WTC11 (cell line): ENCODE measurements at regions not wholly inside any gene's neighbourhood (a gene's known extent, or its start where the extent isn't known, plus 50 kb on each side); places are given as distances from the start of the nearest gene placed in this dataset.

Source experiments
- ATAC-seq: fragments of 200-7000 bp; cut with Tn5 transposase; 2 replicates; pipeline ENCODE4 v1.10.0; 2021; ENCODE audit warnings: mild to moderate bottlenecking, moderate library complexity
- CTCF ChIA-PET: fragments of 300-600 bp; sonication (Branson Sonifier 250); formaldehyde crosslinking; loops from one replicate; lab custom pipeline; 2021; ENCODE audit warnings: antibody characterized with exemption; lab: Charles Lee
- POLR2A ChIA-PET: fragments of 350-600 bp; sonication (Branson Sonifier 250); formaldehyde crosslinking; loops from one replicate; lab custom pipeline; 2021; ENCODE audit warnings: antibody characterized with exemption; lab: Charles Lee
- DNase-seq: peaks from one replicate; pipeline ENCODE4 v3.0.0; 2021; ENCODE audit warnings: low spot score
- H3K27ac Mint-ChIP-seq: 2 replicates; pipeline ENCODE4 v1.8.0; 2021; ENCODE audit warnings: mixed read lengths
- H3K27me3 Mint-ChIP-seq: 2 replicates; pipeline ENCODE4 v1.8.0; 2021; ENCODE audit warnings: low read depth, mild to moderate bottlenecking, moderate library complexity, mixed read lengths
- H3K36me3 Mint-ChIP-seq: 2 replicates; pipeline ENCODE4 v1.8.0; 2021; ENCODE audit warnings: mixed read lengths
- H3K4me1 Mint-ChIP-seq: 2 replicates; pipeline ENCODE4 v1.8.0; 2022; ENCODE audit warnings: mixed read lengths
- H3K4me3 Mint-ChIP-seq: 2 replicates; pipeline ENCODE4 v1.8.0; 2021; ENCODE audit warnings: mild to moderate bottlenecking, moderate library complexity, mixed read lengths
- H3K9me3 Mint-ChIP-seq: 2 replicates; pipeline ENCODE4 v1.8.0; 2021; ENCODE audit warnings: mixed read lengths
- ATF3 ChIP-seq: sonication (generic); formaldehyde crosslinking; conservative IDR thresholded peaks from 2 replicates; pipeline ENCODE4 v1.8.1; 2022; ENCODE audit warnings: mild to moderate bottlenecking, missing genetic modification reagents
- CREM ChIP-seq: sonication (generic); formaldehyde crosslinking; IDR thresholded peaks from 2 replicates; pipeline ENCODE4 v1.8.1; 2022; ENCODE audit warnings: mild to moderate bottlenecking, missing genetic modification reagents, moderate library complexity
- ELF4 ChIP-seq: sonication (generic); formaldehyde crosslinking; IDR thresholded peaks from 2 replicates; pipeline ENCODE4 v1.8.1; 2022; ENCODE audit warnings: low read depth, mild to moderate bottlenecking, moderate library complexity, missing genetic modification reagents
- FOXJ3 ChIP-seq: sonication (generic); formaldehyde crosslinking; IDR thresholded peaks from 2 replicates; pipeline ENCODE4 v1.9.0; 2021; ENCODE audit warnings: missing genetic modification reagents, mild to moderate bottlenecking, borderline replicate concordance
- FOXK1 ChIP-seq: sonication (generic); formaldehyde crosslinking; IDR thresholded peaks from 2 replicates; pipeline ENCODE4 v1.8.0; 2022; ENCODE audit warnings: mild to moderate bottlenecking, moderate library complexity, missing genetic modification reagents
- GRHL2 ChIP-seq: fragments of 250-450 bp; sonication (Bioruptor Pico); IDR thresholded peaks from 2 replicates; pipeline ENCODE4 v1.8.0; 2022; ENCODE audit warnings: mild to moderate bottlenecking, moderate library complexity; ENCODE audit not compliant: insufficient replicate concordance, severe bottlenecking
- HMGA2 ChIP-seq: fragments of 250-450 bp; sonication (Bioruptor Pico); IDR thresholded peaks from 2 replicates; pipeline ENCODE4 v1.4.0; 2021; ENCODE audit warnings: mild to moderate bottlenecking, moderate library complexity
- JAZF1 ChIP-seq: fragments of 250-450 bp; sonication (Bioruptor Pico); IDR thresholded peaks from 2 replicates; pipeline ENCODE4 v1.9.0; 2021; ENCODE audit warnings: moderate library complexity, mild to moderate bottlenecking, inconsistent platforms
- NR1H2 ChIP-seq: sonication (generic); formaldehyde crosslinking; IDR thresholded peaks from 2 replicates; pipeline ENCODE4 v1.9.0; 2021; ENCODE audit warnings: mild to moderate bottlenecking, moderate library complexity, missing genetic modification reagents
- OVOL2 ChIP-seq: fragments of 250-450 bp; sonication (Bioruptor Pico); IDR thresholded peaks from 2 replicates; pipeline ENCODE4 v1.9.0; 2021; ENCODE audit warnings: mild to moderate bottlenecking, borderline replicate concordance
- PREB ChIP-seq: sonication (generic); formaldehyde crosslinking; IDR thresholded peaks from 2 replicates; pipeline ENCODE4 v1.8.1; 2022; ENCODE audit warnings: mild to moderate bottlenecking, missing genetic modification reagents, moderate library complexity, borderline replicate concordance
- PRRX2 ChIP-seq: fragments of 250-450 bp; sonication (Bioruptor Pico); IDR thresholded peaks from 2 replicates; pipeline ENCODE4 v1.8.0; 2021; ENCODE audit warnings: mild to moderate bottlenecking
- SP1 ChIP-seq: sonication (generic); formaldehyde crosslinking; conservative IDR thresholded peaks from 2 replicates; pipeline ENCODE4 v1.8.1; 2022; ENCODE audit warnings: missing genetic modification reagents
- TEAD1 ChIP-seq: sonication (generic); formaldehyde crosslinking; IDR thresholded peaks from 2 replicates; pipeline ENCODE4 v1.8.0; 2022; ENCODE audit warnings: mild to moderate bottlenecking, missing genetic modification reagents
- ZBTB21 ChIP-seq: sonication (generic); formaldehyde crosslinking; IDR thresholded peaks from 2 replicates; pipeline ENCODE4 v1.8.1; 2023; ENCODE audit warnings: mild to moderate bottlenecking, missing genetic modification reagents, borderline replicate concordance
- ZBTB43 ChIP-seq: sonication (generic); formaldehyde crosslinking; IDR thresholded peaks from 2 replicates; pipeline ENCODE4 v1.8.1; 2023; ENCODE audit warnings: mild to moderate bottlenecking, missing genetic modification reagents
- ZNF121 ChIP-seq: sonication (generic); formaldehyde crosslinking; IDR thresholded peaks from 2 replicates; pipeline ENCODE4 v1.8.0; 2023; ENCODE audit warnings: missing genetic modification reagents
- ZNF423 ChIP-seq: fragments of 250-450 bp; sonication (Bioruptor Pico); IDR thresholded peaks from 2 replicates; pipeline ENCODE4 v2.1.2; 2022; ENCODE audit warnings: mild to moderate bottlenecking, moderate library complexity
- TF ChIP-seq, protein P1 (sequence below): sonication (generic); formaldehyde crosslinking; IDR thresholded peaks from 2 replicates; pipeline ENCODE4 v1.8.1; 2022; ENCODE audit warnings: low read depth, mild to moderate bottlenecking, moderate library complexity, missing genetic modification reagents, borderline replicate concordance
- TF ChIP-seq, protein P2 (sequence below): sonication (generic); formaldehyde crosslinking; IDR thresholded peaks from 2 replicates; pipeline ENCODE4 v1.8.1; 2022; ENCODE audit warnings: missing genetic modification reagents, borderline replicate concordance
- TF ChIP-seq, protein P3 (sequence below): sonication (generic); formaldehyde crosslinking; IDR thresholded peaks from 2 replicates; pipeline ENCODE4 v1.8.1; 2022; ENCODE audit warnings: low read depth, missing genetic modification reagents, borderline replicate concordance
- TF ChIP-seq, protein P4 (sequence below): sonication (generic); formaldehyde crosslinking; IDR thresholded peaks from 2 replicates; pipeline ENCODE4 v1.8.0; 2022; ENCODE audit warnings: mild to moderate bottlenecking, missing genetic modification reagents

DNA sequence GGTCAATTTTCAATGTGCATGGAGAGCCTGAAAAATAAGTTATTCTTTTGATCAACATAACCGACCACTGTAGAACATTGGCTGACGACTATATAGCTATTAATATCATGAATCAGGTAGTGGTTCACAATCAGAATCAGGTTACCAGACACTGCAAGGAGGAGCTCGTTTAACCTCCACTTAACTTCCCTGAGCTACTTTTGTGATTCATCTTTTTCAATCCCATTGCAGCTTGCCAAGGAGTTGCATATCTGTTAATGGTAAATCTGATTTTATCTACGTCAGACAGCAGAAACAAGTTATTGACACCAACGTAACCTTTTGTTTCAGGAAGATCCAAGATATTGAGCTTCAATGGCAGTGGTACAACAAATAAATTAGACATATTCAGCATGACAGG, 2263.8 kb upstream of the ACO1 start:
- Mint-ChIP-seq H3K27me3 (no peaks in the 10 kb centered on the region), H3K4me3 (no peak overlapping the region), H3K9me3 (peaks cover 5% of the 10 kb centered on the region), H3K4me1 (peaks cover 51% of the 10 kb centered on the region), H3K27ac (no peak overlapping the region), H3K36me3 (no peaks in the 10 kb centered on the region)
- ChIA-PET CTCF (no interaction called here), POLR2A (interaction anchor here (0.5 kb wide), 1 partner anchor 1477 kb away, joined by 5 read pairs; no protein-coding TSS in a partner anchor)
- TF ChIP-seq NR1H2 (CRISPR knock-in tag) (no peak), TEAD1 (CRISPR knock-in tag) (no peak), ZBTB21 (CRISPR knock-in tag) (no peak), JAZF1 (CRISPR knock-in tag) (no peak), FOXK1 (CRISPR knock-in tag) (no peak), ZNF121 (CRISPR knock-in tag) (no peak), ATF3 (CRISPR knock-in tag) (no peak), GRHL2 (CRISPR knock-in tag) (no peak), ZBTB43 (CRISPR knock-in tag) (no peak), SP1 (CRISPR knock-in tag) (no peak), FOXJ3 (no peak), OVOL2 (CRISPR knock-in tag) (no peak), ELF4 (no peak), HMGA2 (no peak)
- TF ChIP-seq, protein P1, sequence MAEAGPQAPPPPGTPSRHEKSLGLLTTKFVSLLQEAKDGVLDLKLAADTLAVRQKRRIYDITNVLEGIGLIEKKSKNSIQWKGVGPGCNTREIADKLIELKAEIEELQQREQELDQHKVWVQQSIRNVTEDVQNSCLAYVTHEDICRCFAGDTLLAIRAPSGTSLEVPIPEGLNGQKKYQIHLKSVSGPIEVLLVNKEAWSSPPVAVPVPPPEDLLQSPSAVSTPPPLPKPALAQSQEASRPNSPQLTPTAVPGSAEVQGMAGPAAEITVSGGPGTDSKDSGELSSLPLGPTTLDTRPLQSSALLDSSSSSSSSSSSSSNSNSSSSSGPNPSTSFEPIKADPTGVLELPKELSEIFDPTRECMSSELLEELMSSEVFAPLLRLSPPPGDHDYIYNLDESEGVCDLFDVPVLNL (CRISPR knock-in tag), result no peak
- TF ChIP-seq, protein P2, sequence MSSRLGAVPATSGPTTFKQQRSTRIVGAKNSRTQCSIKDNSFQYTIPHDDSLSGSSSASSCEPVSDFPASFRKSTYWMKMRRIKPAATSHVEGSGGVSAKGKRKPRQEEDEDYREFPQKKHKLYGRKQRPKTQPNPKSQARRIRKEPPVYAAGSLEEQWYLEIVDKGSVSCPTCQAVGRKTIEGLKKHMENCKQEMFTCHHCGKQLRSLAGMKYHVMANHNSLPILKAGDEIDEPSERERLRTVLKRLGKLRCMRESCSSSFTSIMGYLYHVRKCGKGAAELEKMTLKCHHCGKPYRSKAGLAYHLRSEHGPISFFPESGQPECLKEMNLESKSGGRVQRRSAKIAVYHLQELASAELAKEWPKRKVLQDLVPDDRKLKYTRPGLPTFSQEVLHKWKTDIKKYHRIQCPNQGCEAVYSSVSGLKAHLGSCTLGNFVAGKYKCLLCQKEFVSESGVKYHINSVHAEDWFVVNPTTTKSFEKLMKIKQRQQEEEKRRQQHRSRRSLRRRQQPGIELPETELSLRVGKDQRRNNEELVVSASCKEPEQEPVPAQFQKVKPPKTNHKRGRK (CRISPR knock-in tag), result no peak
- TF ChIP-seq, protein P3, sequence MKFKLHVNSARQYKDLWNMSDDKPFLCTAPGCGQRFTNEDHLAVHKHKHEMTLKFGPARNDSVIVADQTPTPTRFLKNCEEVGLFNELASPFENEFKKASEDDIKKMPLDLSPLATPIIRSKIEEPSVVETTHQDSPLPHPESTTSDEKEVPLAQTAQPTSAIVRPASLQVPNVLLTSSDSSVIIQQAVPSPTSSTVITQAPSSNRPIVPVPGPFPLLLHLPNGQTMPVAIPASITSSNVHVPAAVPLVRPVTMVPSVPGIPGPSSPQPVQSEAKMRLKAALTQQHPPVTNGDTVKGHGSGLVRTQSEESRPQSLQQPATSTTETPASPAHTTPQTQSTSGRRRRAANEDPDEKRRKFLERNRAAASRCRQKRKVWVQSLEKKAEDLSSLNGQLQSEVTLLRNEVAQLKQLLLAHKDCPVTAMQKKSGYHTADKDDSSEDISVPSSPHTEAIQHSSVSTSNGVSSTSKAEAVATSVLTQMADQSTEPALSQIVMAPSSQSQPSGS, result no peak
- no peak for DNase-seq
- no peak for ATAC-seq

- Mint-ChIP-seq H3K4me1 (peaks cover 58% of the 10 kb centered on the region), H3K4me3 (no peak overlapping the region), H3K27me3 (no peaks in the 10 kb centered on the region), H3K9me3 (peaks cover 4% of the 10 kb centered on the region; the same call in 1 of the 2 replicates), H3K27ac (no peak overlapping the region), H3K36me3 (no peaks in the 10 kb centered on the region)
- TF ChIP-seq ZNF423 (no peak), CREM (CRISPR knock-in tag) (no peak), ZBTB43 (CRISPR knock-in tag) (no peak), PREB (CRISPR knock-in tag) (no peak), ZNF121 (CRISPR knock-in tag) (no peak), PRRX2 (CRISPR knock-in tag) (no peak)
- TF ChIP-seq, protein P4, sequence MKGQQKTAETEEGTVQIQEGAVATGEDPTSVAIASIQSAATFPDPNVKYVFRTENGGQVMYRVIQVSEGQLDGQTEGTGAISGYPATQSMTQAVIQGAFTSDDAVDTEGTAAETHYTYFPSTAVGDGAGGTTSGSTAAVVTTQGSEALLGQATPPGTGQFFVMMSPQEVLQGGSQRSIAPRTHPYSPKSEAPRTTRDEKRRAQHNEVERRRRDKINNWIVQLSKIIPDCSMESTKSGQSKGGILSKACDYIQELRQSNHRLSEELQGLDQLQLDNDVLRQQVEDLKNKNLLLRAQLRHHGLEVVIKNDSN (CRISPR knock-in tag), result no peak
- DNase-seq (no peak), ATAC-seq (no peak)
- ChIA-PET CTCF (no interaction called here), POLR2A (no interaction called here)
These were observed 2262.8 kb upstream of the ACO1 start for GRCh38 chr9:30121611-30122010.
